Activated CD8-positive, alpha-beta memory T cell treated with anti-CD3 and anti-CD28 coated beads, Interleukin-2, amount 50 U/mL, for 48 hours (primary cell): ENCODE measurements at regions not wholly inside any gene's neighbourhood (a gene's known extent, or its start where the extent isn't known, plus 50 kb on each side); places are given as distances from the start of the nearest gene placed in this dataset.
A peak's percentile ranks its signal among the peaks of the same experiment; 100 is the strongest.

ENCODE experiments used
- DNase-seq: peaks from one replicate; pipeline ENCODE4 v3.0.0-alpha.2; 2020

- DNase-seq: no peak
These were observed 542.3 kb downstream of the BUD13 start for GRCh38 chr11:116230438-116230837.

- no peak for DNase-seq
These were observed 543.4 kb downstream of the BUD13 start for GRCh38 chr11:116229236-116229970.

- DNase-seq: no peak
These were observed 546.1 kb downstream of the BUD13 start for GRCh38 chr11:116226731-116227130.

- no peak for DNase-seq
These were observed 546.8 kb downstream of the BUD13 start for GRCh38 chr11:116225784-116226585.

GRCh38 chr11:116225236-116225635, 547.6 kb downstream of the BUD13 start:
- no peak for DNase-seq

GRCh38 chr11:116224889-116225200, 547.9 kb downstream of the BUD13 start:
- DNase-seq: no peak

- DNase-seq: peak; percentile 63
These were observed 548.5 kb downstream of the BUD13 start for GRCh38 chr11:116224154-116224888.

- DNase-seq: no peak
These were observed 551.4 kb downstream of the BUD13 start for GRCh38 chr11:116221351-116221750.

GRCh38 chr11:116219171-116219635, 553.6 kb downstream of the BUD13 start:
- no peak for DNase-seq

GRCh38 chr11:116217441-116217840, 555.3 kb downstream of the BUD13 start:
- DNase-seq: no peak

GRCh38 chr11:116217006-116217405, 555.8 kb downstream of the BUD13 start:
- peak; percentile 53 for DNase-seq

- DNase-seq: no peak
These were observed 557.2 kb downstream of the BUD13 start for GRCh38 chr11:116215471-116216113.

- DNase-seq: no peak
These were observed 561.6 kb downstream of the BUD13 start for GRCh38 chr11:116211147-116211546.

GRCh38 chr11:116210663-116211062, 562.1 kb downstream of the BUD13 start:
- DNase-seq: no peak

- DNase-seq: no peak
These were observed 563.5 kb downstream of the BUD13 start for GRCh38 chr11:116209255-116209654.

GRCh38 chr11:116207421-116208141, 565.2 kb downstream of the BUD13 start:
- no peak for DNase-seq

GRCh38 chr11:116207019-116207418, 565.8 kb downstream of the BUD13 start:
- no peak for DNase-seq

GRCh38 chr11:116202922-116203321, 569.9 kb downstream of the BUD13 start:
- DNase-seq: no peak

GRCh38 chr11:116200564-116200963, 572.2 kb downstream of the BUD13 start:
- DNase-seq: no peak

- no peak for DNase-seq
These were observed 573.6 kb downstream of the BUD13 start for GRCh38 chr11:116199182-116199581.

- no peak for DNase-seq
These were observed 578.5 kb downstream of the BUD13 start for GRCh38 chr11:116194156-116194904.
